Ovary (tissue), 7 donors: ENCODE measurements at regions not wholly inside any gene's neighbourhood (a gene's known extent, or its start where the extent isn't known, plus 50 kb on each side); places are given as distances from the start of the nearest gene placed in this dataset.

ENCODE experiments used
- DNase-seq, 5 donors: peaks; one replicate each; pipeline ENCODE4 v3.0.0-alpha.2; 2019 to 2020
- H3K27ac ChIP-seq, 2 donors: fragments of 200-600 bp; one replicate each; pipeline versions ENCODE4 v1.5.1 to v1.8.0; 2019 to 2022
- H3K27me3 ChIP-seq: fragments of 200-600 bp; one replicate; pipeline ENCODE4 v1.8.0; 2022
- H3K36me3 ChIP-seq: fragments of 200-600 bp; sonication (generic); one replicate; pipeline ENCODE4 v1.5.1; 2019
- H3K4me1 ChIP-seq: one replicate; pipeline ENCODE4 v1.8.1; 2013; ENCODE audit warnings: mild to moderate bottlenecking, moderate library complexity; ENCODE audit not compliant: insufficient read depth
- H3K4me3 ChIP-seq: fragments of 200-600 bp; sonication (generic); one replicate; pipeline ENCODE4 v1.5.1; 2017
- H3K9me3 ChIP-seq, 2 donors: fragments of 200-600 bp in 1 of 2; sonication (generic) in 1 of 2; one replicate each; pipeline versions ENCODE4 v1.5.1 to v1.8.1; 2013 to 2019; ENCODE audit warnings: mild to moderate bottlenecking in 1 of 2, moderate library complexity in 1 of 2
- CTCF ChIP-seq, 3 donors: fragments of 450-650 bp in 2 of 3; fragments of 200-600 bp in 1 of 3; IDR thresholded peaks; one replicate each; pipeline versions ENCODE4 v1.5.1 to v1.8.0; 2016 to 2022; ENCODE audit warnings: antibody characterized with exemption in 3 of 3, mild to moderate bottlenecking in 1 of 3
- EP300 ChIP-seq: sonication (generic); formaldehyde crosslinking; IDR thresholded peaks from one replicate; pipeline ENCODE4 v1.6.1; 2017; ENCODE audit warnings: antibody characterized with exemption
- POLR2A ChIP-seq: fragments of 450-650 bp; IDR thresholded peaks from one replicate; pipeline ENCODE4 v1.6.1; 2017; ENCODE audit warnings: antibody characterized with exemption, mild to moderate bottlenecking, moderate library complexity
- WGBS, 3 donors: extraction: QIAGEN DNeasy Blood & Tissue Kit in 1 of 3; methylation state at CpG; one replicate each; pipeline versions ENCODE4 v1.1.5 to v1.1.7; 2013 to 2017; 5-methylcytosine and 5-hydroxymethylcytosine counted together
- intact Hi-C, 4 donors: fragments of 100-400 bp; cut with DNase I; formaldehyde crosslinking; loops; one replicate each; pipeline versions ENCODE4 v1.11.0 to v1.15.1; 2022 to 2023
- donor health status: DM: no; HTN: no; CAD: no; lungs with moderate emphysema.
- donor health status: DM: no; HTN: no; CAD: no.
- donor health status: Bipolar disorder and iron deficiency.
- donor health status: DM: no; HTN: no; CAD: no.
- donor health status: DM: yes; HTN: yes; CAD: no.

DNA sequence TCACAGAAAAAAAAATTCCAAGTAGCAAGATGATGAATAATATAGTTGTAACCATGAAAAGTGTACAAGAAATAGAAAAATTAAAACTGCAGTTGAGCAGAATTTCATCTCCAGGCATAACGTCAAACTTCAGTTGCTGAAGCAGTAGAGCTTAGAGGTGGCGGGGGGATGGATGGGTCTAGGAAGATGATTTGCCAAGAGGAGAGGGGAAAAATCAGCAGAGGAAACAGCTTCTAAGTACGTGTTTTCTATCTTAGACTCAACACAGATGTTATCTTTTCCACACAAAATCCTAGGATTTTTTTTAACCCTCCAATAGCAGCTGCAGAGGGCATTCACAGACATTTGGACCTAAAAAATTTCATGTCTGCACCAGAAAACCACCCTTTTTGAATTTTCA lies 136.0 kb downstream of the OPN5 start:
- 63 to 68% (median 63%) methylated on average over 3 of the region's 3 CpGs for WGBS, 3 donors
- H3K4me1 ChIP-seq = no peaks in the 10 kb centered on the region
- DNase-seq = no peak

DNA sequence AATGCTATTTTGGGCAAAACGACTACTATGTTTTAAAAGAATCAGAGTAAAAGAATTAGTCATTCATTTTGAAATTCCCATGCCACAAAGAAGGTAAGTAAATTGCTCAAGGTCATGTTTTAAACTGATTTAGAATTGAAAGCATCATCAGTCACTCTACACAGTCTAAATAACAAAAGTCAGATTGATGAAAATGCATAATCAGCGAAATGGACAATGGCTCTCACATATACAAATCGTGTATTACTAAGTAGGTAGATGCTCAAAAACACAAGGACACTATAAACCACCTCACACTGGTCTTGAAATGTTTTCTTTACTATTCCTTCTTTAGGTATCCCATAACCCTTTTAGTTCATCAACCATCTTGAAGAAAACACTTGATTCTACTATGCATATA lies 135.4 kb downstream of the OPN5 start:
- DNase-seq = no peak
- H3K27ac ChIP-seq = no peak overlapping the region
- H3K9me3 ChIP-seq = no peaks in the 10 kb centered on the region
- H3K4me3 ChIP-seq = no peak overlapping the region
- no peaks in the 10 kb centered on the region for H3K4me1 ChIP-seq
- WGBS, 3 donors = 83 to 90% (median 84%) methylated on average over 3 of the region's 3 CpGs
- intact Hi-C loops = no loop called here
- TF ChIP-seq POLR2A (no peak), CTCF (IDR thresholded peaks at IDR 0.05) (no peak), EP300 (no peak)
- H3K27me3 ChIP-seq = no peaks in the 10 kb centered on the region
- no peaks in the 10 kb centered on the region for H3K36me3 ChIP-seq

More for the DNA sequence above, 136.0 kb downstream of the OPN5 start:
- no peak for TF ChIP-seq CTCF (IDR thresholded peaks at IDR 0.05)
- TF ChIP-seq POLR2A = no peak
- TF ChIP-seq EP300 = no peak
- intact Hi-C loops = no loop called here
- Histone ChIP-seq H3K4me3 (no peak overlapping the region), H3K27ac (no peak overlapping the region), H3K27me3 (no peaks in the 10 kb centered on the region), H3K9me3 (no peaks in the 10 kb centered on the region), H3K36me3 (no peaks in the 10 kb centered on the region)

- 89 to 93% (median 93%) methylated on average over 1 of the region's 1 CpG for WGBS, 3 donors
- intact Hi-C loops = no loop called here
Measured at GRCh38 chr6:47915017-47915416, 133.2 kb downstream of the OPN5 start.

DNA sequence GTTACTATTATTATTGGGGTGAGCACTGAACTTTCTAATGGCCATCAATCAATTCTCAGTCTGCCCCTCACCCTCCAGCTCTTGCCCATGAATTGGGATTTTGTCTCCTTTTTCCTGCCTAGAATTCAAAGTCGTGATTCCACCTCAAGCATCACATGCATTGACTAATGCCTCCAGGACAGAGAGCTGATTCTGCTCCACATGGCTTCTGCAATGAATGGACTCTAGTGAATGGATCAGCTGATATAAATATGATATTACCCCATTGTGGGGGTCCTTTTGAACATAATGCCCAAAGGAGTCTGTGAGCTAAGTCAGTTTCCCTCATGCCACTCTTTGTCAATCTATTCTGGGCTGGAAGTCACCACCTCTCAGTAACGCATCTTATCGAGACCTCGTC lies 126.4 kb downstream of the OPN5 start:
- WGBS, 3 donors = 83 to 84% (median 84%) methylated on average over 4 of the region's 4 CpGs
- Histone ChIP-seq H3K4me1 (no peaks in the 10 kb centered on the region), H3K27me3 (no peaks in the 10 kb centered on the region), H3K4me3 (no peak overlapping the region), H3K27ac (no peak overlapping the region), H3K9me3 (no peaks in the 10 kb centered on the region), H3K36me3 (no peaks in the 10 kb centered on the region)
- DNase-seq = no peak
- no peak for TF ChIP-seq EP300
- TF ChIP-seq POLR2A = no peak
- no peak for TF ChIP-seq CTCF (IDR thresholded peaks at IDR 0.05)
- intact Hi-C loops = no loop called here

More at GRCh38 chr6:47915017-47915416, 133.2 kb downstream of the OPN5 start:
- Histone ChIP-seq H3K36me3 (no peaks in the 10 kb centered on the region), H3K4me1 (no peaks in the 10 kb centered on the region), H3K27ac (no peak overlapping the region), H3K9me3 (no peaks in the 10 kb centered on the region), H3K4me3 (no peak overlapping the region), H3K27me3 (no peaks in the 10 kb centered on the region)
- TF ChIP-seq CTCF (IDR thresholded peaks at IDR 0.05) (no peak), EP300 (no peak), POLR2A (no peak)
- no peak for DNase-seq

- H3K9me3 ChIP-seq = no peaks in the 10 kb centered on the region
- DNase-seq = no peak
- intact Hi-C loops = no loop called here
- no peak overlapping the region for H3K27ac ChIP-seq
- 76 to 86% (median 85%) methylated on average over 2 of the region's 2 CpGs for WGBS, 3 donors
- no peaks in the 10 kb centered on the region for H3K27me3 ChIP-seq
- TF ChIP-seq POLR2A = no peak
- no peak for TF ChIP-seq EP300
- TF ChIP-seq CTCF (IDR thresholded peaks at IDR 0.05) = no peak
- H3K4me3 ChIP-seq = no peak overlapping the region
- H3K36me3 ChIP-seq = no peaks in the 10 kb centered on the region
- H3K4me1 ChIP-seq = no peaks in the 10 kb centered on the region
Measured at GRCh38 chr6:47905717-47906116, 123.9 kb downstream of the OPN5 start.
